ENCODE measurements at regions not wholly inside any gene's neighbourhood (a gene's known extent, or its start where the extent isn't known, plus 50 kb on each side); places are given as distances from the start of the nearest gene placed in this dataset.

DNA sequence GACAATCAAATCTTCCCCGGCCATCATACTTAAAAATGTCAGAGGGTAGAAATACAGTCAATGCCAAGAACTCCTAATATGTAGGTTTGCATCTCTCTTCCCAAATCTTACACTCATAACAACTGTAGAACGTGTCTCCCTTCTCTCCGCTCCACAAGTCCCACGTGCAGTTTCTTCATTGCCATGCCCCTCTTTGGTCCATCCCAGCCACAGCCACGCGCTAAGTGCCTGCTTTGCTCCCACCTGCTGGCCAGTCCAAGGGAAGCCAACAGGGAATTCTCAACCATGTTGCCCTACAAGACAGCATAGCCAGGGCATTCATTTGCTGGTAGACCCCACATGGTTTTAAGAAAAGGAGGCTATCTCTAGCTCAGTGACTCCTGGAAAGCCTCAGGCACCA, 420.6 kb upstream of the ISX start:
- TF ChIP-seq POLR2A (IDR thresholded peaks at IDR 0.05; ENCODE audit: low read depth, low read length): no peak
- no peak for TF ChIP-seq POLR2AphosphoS5 (IDR thresholded peaks at IDR 0.05; ENCODE audit: low read depth, low read length)
- TF ChIP-seq TAF1 (IDR thresholded peaks at IDR 0.05; ENCODE audit: borderline replicate concordance, low read depth, low read length): no peak

Data from GM12892 (cell line).